ENCODE measurements at regions not wholly inside any gene's neighbourhood (a gene's known extent, or its start where the extent isn't known, plus 50 kb on each side); places are given as distances from the start of the nearest gene placed in this dataset.
"Not testable (repeated sequence)": the region's sequence is repeated elsewhere in the genome, so short reads cannot be mapped to it uniquely, and the experiment has no call there.

GRCh38 chr5:163310997-163311396 is 126.4 kb upstream of the CCNG1 start:
- no peak overlapping the region for H3K4me3 ChIP-seq (ENCODE audit: insufficient read depth, low read length)
- no peak overlapping the region for H3K27ac ChIP-seq (ENCODE audit: low read depth, low read length)

GRCh38 chr5:163312598-163312997 is 124.8 kb upstream of the CCNG1 start:
- H3K27ac ChIP-seq (ENCODE audit: low read depth, low read length), result no peak overlapping the region
- H3K4me3 ChIP-seq (ENCODE audit: insufficient read depth, low read length), result no peak overlapping the region
- H3K27me3 ChIP-seq (ENCODE audit: insufficient read depth, low read length), result no peaks in the 10 kb centered on the region
- TF ChIP-seq CTCF (IDR thresholded peaks at IDR 0.05; ENCODE audit: extremely low read depth, low read depth, low read length), result no peak
- H3K79me2 ChIP-seq (ENCODE audit: insufficient read depth, low read length), result no peaks in the 10 kb centered on the region
- H2AFZ ChIP-seq (ENCODE audit: low read length), result no peak overlapping the region
- no peaks in the 10 kb centered on the region for H4K20me1 ChIP-seq (ENCODE audit: insufficient read depth, low read length)
- no peak overlapping the region for H3K4me2 ChIP-seq (ENCODE audit: insufficient read depth, low read length)
- no peaks in the 10 kb centered on the region for H3K36me3 ChIP-seq (ENCODE audit: insufficient read depth, low read length)
- no peak for DNase-seq (ENCODE audit: insufficient read length, low spot score, missing footprints)
- no peaks in the 10 kb centered on the region for H3K4me1 ChIP-seq (ENCODE audit: insufficient read depth, low read length)
- no peaks in the 10 kb centered on the region for H3K9me3 ChIP-seq (ENCODE audit: low read depth, low read length)

More at GRCh38 chr5:163310997-163311396, 126.4 kb upstream of the CCNG1 start:
- Histone ChIP-seq H3K9me3 (ENCODE audit: low read depth, low read length) (no peaks in the 10 kb centered on the region), H3K4me2 (ENCODE audit: insufficient read depth, low read length) (no peak overlapping the region), H3K4me1 (ENCODE audit: insufficient read depth, low read length) (no peaks in the 10 kb centered on the region), H2AFZ (ENCODE audit: low read length) (no peak overlapping the region), H3K36me3 (ENCODE audit: insufficient read depth, low read length) (no peaks in the 10 kb centered on the region), H3K27me3 (ENCODE audit: insufficient read depth, low read length) (no peaks in the 10 kb centered on the region), H4K20me1 (ENCODE audit: insufficient read depth, low read length) (no peaks in the 10 kb centered on the region), H3K79me2 (ENCODE audit: insufficient read depth, low read length) (no peaks in the 10 kb centered on the region)
- no peak for DNase-seq (ENCODE audit: insufficient read length, low spot score, missing footprints)
- no peak for TF ChIP-seq CTCF (IDR thresholded peaks at IDR 0.05; ENCODE audit: extremely low read depth, low read depth, low read length)

GRCh38 chr5:163313049-163313448 is 124.3 kb upstream of the CCNG1 start:
- DNase-seq (ENCODE audit: insufficient read length, low spot score, missing footprints); H3K9me3 ChIP-seq (ENCODE audit: low read depth, low read length); H3K4me2 ChIP-seq (ENCODE audit: insufficient read depth, low read length); H3K27me3 ChIP-seq (ENCODE audit: insufficient read depth, low read length); H3K4me3 ChIP-seq (ENCODE audit: insufficient read depth, low read length); H3K79me2 ChIP-seq (ENCODE audit: insufficient read depth, low read length); H3K27ac ChIP-seq (ENCODE audit: low read depth, low read length); H3K4me1 ChIP-seq (ENCODE audit: insufficient read depth, low read length); H4K20me1 ChIP-seq (ENCODE audit: insufficient read depth, low read length); H3K36me3 ChIP-seq (ENCODE audit: insufficient read depth, low read length); H2AFZ ChIP-seq (ENCODE audit: low read length): not testable (repeated sequence)

- not testable (repeated sequence) for H3K4me2 ChIP-seq (ENCODE audit: insufficient read depth, low read length); H3K9me3 ChIP-seq (ENCODE audit: low read depth, low read length)
Observed at GRCh38 chr5:163316374-163316773, 121.0 kb upstream of the CCNG1 start.

GRCh38 chr5:163318707-163319106 is 118.7 kb upstream of the CCNG1 start:
- no peaks in the 10 kb centered on the region for H3K27me3 ChIP-seq (ENCODE audit: insufficient read depth, low read length)
- no peak overlapping the region for H3K27ac ChIP-seq (ENCODE audit: low read depth, low read length)
- no peak overlapping the region for H3K4me3 ChIP-seq (ENCODE audit: insufficient read depth, low read length)
- no peak for TF ChIP-seq CTCF (IDR thresholded peaks at IDR 0.05; ENCODE audit: extremely low read depth, low read depth, low read length)
- H3K4me1 ChIP-seq (ENCODE audit: insufficient read depth, low read length), result no peaks in the 10 kb centered on the region
- no peaks in the 10 kb centered on the region for H4K20me1 ChIP-seq (ENCODE audit: insufficient read depth, low read length)
- H2AFZ ChIP-seq (ENCODE audit: low read length), result no peak overlapping the region
- no peaks in the 10 kb centered on the region for H3K79me2 ChIP-seq (ENCODE audit: insufficient read depth, low read length)
- H3K36me3 ChIP-seq (ENCODE audit: insufficient read depth, low read length), result no peaks in the 10 kb centered on the region
- no peak for DNase-seq (ENCODE audit: insufficient read length, low spot score, missing footprints)
- no peaks in the 10 kb centered on the region for H3K9me3 ChIP-seq (ENCODE audit: low read depth, low read length)
- no peak overlapping the region for H3K4me2 ChIP-seq (ENCODE audit: insufficient read depth, low read length)

More at GRCh38 chr5:163316374-163316773, 121.0 kb upstream of the CCNG1 start:
- H2AFZ ChIP-seq (ENCODE audit: low read length); DNase-seq (ENCODE audit: insufficient read length, low spot score, missing footprints); H3K79me2 ChIP-seq (ENCODE audit: insufficient read depth, low read length); H4K20me1 ChIP-seq (ENCODE audit: insufficient read depth, low read length); H3K27ac ChIP-seq (ENCODE audit: low read depth, low read length); H3K4me3 ChIP-seq (ENCODE audit: insufficient read depth, low read length); H3K36me3 ChIP-seq (ENCODE audit: insufficient read depth, low read length); H3K4me1 ChIP-seq (ENCODE audit: insufficient read depth, low read length); H3K27me3 ChIP-seq (ENCODE audit: insufficient read depth, low read length): not testable (repeated sequence)

Measured in osteoblast (primary cell).